Smooth muscle cell of the brain vasculature (primary cell): ENCODE measurements at regions not wholly inside any gene's neighbourhood (a gene's known extent, or its start where the extent isn't known, plus 50 kb on each side); places are given as distances from the start of the nearest gene placed in this dataset.

Experiments
- DNase-seq: peaks from one replicate; pipeline ENCODE4 v3.0.0-alpha.2; 2012; ENCODE audit warnings: low read depth, low spot score

GRCh38 chr20:58091810-58092209 is 136.6 kb downstream of the ANKRD60 start:
- DNase-seq = no peak

GRCh38 chr20:58090161-58090560 is 138.3 kb downstream of the ANKRD60 start:
- DNase-seq = no peak

- no peak for DNase-seq
These were observed 139.8 kb downstream of the ANKRD60 start for GRCh38 chr20:58088625-58089024.

- DNase-seq = no peak
These were observed 140.3 kb downstream of the ANKRD60 start for GRCh38 chr20:58088105-58088504.

- DNase-seq = no peak
These were observed 140.9 kb downstream of the ANKRD60 start for GRCh38 chr20:58087562-58087858.

- no peak for DNase-seq
These were observed 141.5 kb downstream of the ANKRD60 start for GRCh38 chr20:58086763-58087561.

- no peak for DNase-seq
These were observed 143.5 kb downstream of the ANKRD60 start for GRCh38 chr20:58084966-58085365.

GRCh38 chr20:58084566-58084965 is 143.9 kb downstream of the ANKRD60 start:
- no peak for DNase-seq

- no peak for DNase-seq
These were observed 146.6 kb downstream of the ANKRD60 start for GRCh38 chr20:58081846-58082245.

- peak; percentile 45 for DNase-seq
These were observed 149.5 kb downstream of the ANKRD60 start for GRCh38 chr20:58078741-58079522.

- no peak for DNase-seq
These were observed 151.2 kb downstream of the ANKRD60 start for GRCh38 chr20:58077282-58077681.

- DNase-seq = no peak
These were observed 152.0 kb downstream of the ANKRD60 start for GRCh38 chr20:58076405-58076804.

- DNase-seq = no peak
These were observed 152.7 kb downstream of the ANKRD60 start for GRCh38 chr20:58075586-58076345.

- no peak for DNase-seq
These were observed 154.3 kb downstream of the ANKRD60 start for GRCh38 chr20:58073945-58074856.

- DNase-seq = no peak
These were observed 155.5 kb downstream of the ANKRD60 start for GRCh38 chr20:58072695-58073671.

GRCh38 chr20:58071991-58072390 is 156.5 kb downstream of the ANKRD60 start:
- DNase-seq = no peak

GRCh38 chr20:58071298-58071697 is 157.2 kb downstream of the ANKRD60 start:
- no peak for DNase-seq

GRCh38 chr20:58070664-58071196 is 157.7 kb downstream of the ANKRD60 start:
- DNase-seq = no peak

GRCh38 chr20:58069796-58070663 is 158.4 kb downstream of the ANKRD60 start:
- DNase-seq = no peak
